Left ventricle myocardium inferior (tissue), 1 donor: ENCODE measurements at regions not wholly inside any gene's neighbourhood (a gene's known extent, or its start where the extent isn't known, plus 50 kb on each side); places are given as distances from the start of the nearest gene placed in this dataset.

Source experiments
- DNase-seq: peaks from one replicate; pipeline ENCODE4 v3.0.0-alpha.2; 2020
- H3K27ac ChIP-seq: fragments of 200-600 bp; replicated peaks from 2 replicates; pipeline ENCODE4 v1.8.0; 2021
- H3K27me3 ChIP-seq: fragments of 200-600 bp; 2 replicates; pipeline ENCODE4 v1.8.0; 2021; ENCODE audit warnings: low read depth
- H3K36me3 ChIP-seq: fragments of 200-600 bp; 2 replicates; pipeline ENCODE4 v1.8.0; 2021
- H3K4me1 ChIP-seq: fragments of 200-600 bp; 2 replicates; pipeline ENCODE4 v1.8.0; 2021
- H3K4me3 ChIP-seq: fragments of 200-600 bp; 2 replicates; pipeline ENCODE4 v1.8.0; 2021; ENCODE audit warnings: mild to moderate bottlenecking, moderate library complexity
- H3K9me3 ChIP-seq: fragments of 200-600 bp; replicated peaks from 2 replicates; pipeline ENCODE4 v1.8.0; 2021
- intact Hi-C: fragments of 100-400 bp; cut with micrococcal nuclease; formaldehyde crosslinking; loops from one replicate; pipeline ENCODE4 v1.11.0; 2022
- TF ChIP-seq, protein P1 (sequence below): fragments of 200-600 bp; IDR thresholded peaks from 2 replicates; pipeline ENCODE4 v1.8.0; 2021; ENCODE audit warnings: antibody characterized with exemption, mild to moderate bottlenecking, borderline replicate concordance
- donor health status: DM: no; HTN: yes; CAD: no; lungs with severe emphysema.

DNA sequence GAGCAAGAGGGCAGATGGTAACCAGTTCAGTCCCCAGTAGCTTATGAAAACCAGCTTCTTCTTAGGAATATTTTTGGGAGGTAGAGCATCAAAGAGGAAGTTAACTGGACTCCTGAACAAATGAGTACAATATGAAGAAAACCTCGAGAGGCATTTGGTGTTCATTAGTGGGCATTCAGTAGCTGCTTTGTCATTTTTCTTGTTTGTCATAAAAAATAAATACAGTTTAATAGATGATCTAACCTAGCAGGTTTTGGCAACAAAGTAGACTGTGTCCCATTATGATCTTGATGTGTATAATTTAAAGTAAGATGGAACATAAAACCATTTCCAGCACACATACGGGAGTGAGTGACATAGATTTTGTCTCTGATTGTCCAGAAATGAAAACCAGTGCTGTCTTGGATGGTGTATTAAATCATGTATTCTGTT is 173.1 kb downstream of the HS3ST3A1 start:
- H3K4me3 ChIP-seq: no peak overlapping the region
- no peaks in the 10 kb centered on the region for H3K4me1 ChIP-seq
- no peak overlapping the region for H3K27ac ChIP-seq
- peaks cover 8% of the 10 kb centered on the region for H3K9me3 ChIP-seq
- no peaks in the 10 kb centered on the region for H3K27me3 ChIP-seq
- TF ChIP-seq, protein P1, sequence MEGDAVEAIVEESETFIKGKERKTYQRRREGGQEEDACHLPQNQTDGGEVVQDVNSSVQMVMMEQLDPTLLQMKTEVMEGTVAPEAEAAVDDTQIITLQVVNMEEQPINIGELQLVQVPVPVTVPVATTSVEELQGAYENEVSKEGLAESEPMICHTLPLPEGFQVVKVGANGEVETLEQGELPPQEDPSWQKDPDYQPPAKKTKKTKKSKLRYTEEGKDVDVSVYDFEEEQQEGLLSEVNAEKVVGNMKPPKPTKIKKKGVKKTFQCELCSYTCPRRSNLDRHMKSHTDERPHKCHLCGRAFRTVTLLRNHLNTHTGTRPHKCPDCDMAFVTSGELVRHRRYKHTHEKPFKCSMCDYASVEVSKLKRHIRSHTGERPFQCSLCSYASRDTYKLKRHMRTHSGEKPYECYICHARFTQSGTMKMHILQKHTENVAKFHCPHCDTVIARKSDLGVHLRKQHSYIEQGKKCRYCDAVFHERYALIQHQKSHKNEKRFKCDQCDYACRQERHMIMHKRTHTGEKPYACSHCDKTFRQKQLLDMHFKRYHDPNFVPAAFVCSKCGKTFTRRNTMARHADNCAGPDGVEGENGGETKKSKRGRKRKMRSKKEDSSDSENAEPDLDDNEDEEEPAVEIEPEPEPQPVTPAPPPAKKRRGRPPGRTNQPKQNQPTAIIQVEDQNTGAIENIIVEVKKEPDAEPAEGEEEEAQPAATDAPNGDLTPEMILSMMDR: no peak
- H3K36me3 ChIP-seq: no peaks in the 10 kb centered on the region
- DNase-seq: no peak
- intact Hi-C loops: no loop called here

DNA sequence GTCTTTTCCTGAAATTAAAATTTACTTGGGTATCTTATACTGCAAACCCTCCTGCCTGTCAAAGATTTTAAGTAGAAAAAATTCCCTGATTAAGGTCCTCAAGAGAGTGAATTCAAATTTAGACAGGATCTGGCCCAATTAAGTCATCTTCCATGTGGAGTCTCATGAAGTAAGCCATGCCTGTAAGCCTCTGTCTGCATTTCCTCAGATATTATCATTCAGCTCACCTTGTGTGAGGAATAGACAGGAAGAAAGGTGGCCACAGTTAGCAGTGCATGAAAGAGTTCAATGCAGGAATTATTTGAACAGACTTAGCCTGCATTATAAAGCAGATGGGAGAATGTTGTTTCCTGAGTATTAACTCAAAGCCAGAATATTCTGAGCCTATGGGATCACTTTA is 174.7 kb downstream of the HS3ST3A1 start:
- Histone ChIP-seq H3K27me3 (no peaks in the 10 kb centered on the region), H3K27ac (no peak overlapping the region), H3K9me3 (no peaks in the 10 kb centered on the region), H3K4me1 (no peaks in the 10 kb centered on the region), H3K36me3 (no peaks in the 10 kb centered on the region), H3K4me3 (no peak overlapping the region)
- TF ChIP-seq, protein P1: no peak
- no peak for DNase-seq
- intact Hi-C loops: no loop called here

DNA sequence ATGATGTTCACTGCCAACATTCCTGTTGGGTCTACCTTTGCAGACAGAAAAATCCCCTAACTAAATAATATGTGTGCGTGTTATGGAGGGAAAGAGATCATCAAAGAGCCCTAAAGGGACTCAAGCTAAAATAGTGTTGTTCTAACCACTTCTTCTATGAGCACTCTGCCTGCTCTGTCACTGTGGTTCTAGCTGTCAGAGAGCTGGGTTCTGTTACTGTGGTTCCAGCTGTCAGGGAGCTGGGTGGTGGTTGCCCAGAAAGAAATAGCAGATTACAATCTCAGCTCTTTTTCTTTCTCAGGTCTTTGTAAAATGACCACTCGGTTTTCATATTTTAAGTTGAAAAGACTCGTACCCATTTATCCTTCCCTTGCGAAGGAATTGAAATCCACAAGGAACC is 176.3 kb downstream of the HS3ST3A1 start:
- no peak overlapping the region for H3K4me3 ChIP-seq
- no peaks in the 10 kb centered on the region for H3K36me3 ChIP-seq
- TF ChIP-seq, protein P1: no peak
- no peaks in the 10 kb centered on the region for H3K9me3 ChIP-seq
- no peaks in the 10 kb centered on the region for H3K27me3 ChIP-seq
- intact Hi-C loops: no loop called here
- DNase-seq: no peak
- H3K27ac ChIP-seq: no peak overlapping the region
- no peaks in the 10 kb centered on the region for H3K4me1 ChIP-seq

DNA sequence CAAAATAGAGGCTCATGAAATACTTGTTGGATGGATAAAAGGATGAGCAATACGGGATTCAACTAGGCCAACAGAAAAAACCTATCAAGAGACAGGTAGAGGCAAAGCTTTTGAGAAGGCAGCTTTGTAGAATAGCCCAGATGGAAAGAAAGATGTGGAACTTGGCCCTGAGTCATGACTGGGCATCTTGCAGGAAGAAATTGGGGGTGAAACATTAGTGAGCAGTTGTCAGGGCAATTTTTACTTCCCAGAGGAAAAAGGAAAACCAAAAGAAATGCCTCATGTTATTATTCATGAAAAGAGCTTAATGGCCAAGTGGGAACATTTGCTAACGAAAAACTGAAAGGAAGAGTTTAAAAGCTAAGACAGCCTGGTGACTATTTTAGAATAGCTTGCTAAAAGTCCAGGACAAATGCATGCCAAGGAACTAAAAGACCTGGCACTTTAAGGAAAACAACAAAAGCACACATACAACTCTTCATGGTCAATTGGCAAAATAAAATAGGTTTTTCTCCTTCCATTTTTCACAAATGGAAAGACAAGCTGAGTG is 180.1 kb downstream of the HS3ST3A1 start:
- no peak overlapping the region for H3K27ac ChIP-seq
- no peaks in the 10 kb centered on the region for H3K27me3 ChIP-seq
- H3K36me3 ChIP-seq: no peaks in the 10 kb centered on the region
- intact Hi-C loops: no loop called here
- H3K4me3 ChIP-seq: no peak overlapping the region
- H3K9me3 ChIP-seq: no peaks in the 10 kb centered on the region
- no peak for DNase-seq
- H3K4me1 ChIP-seq: peaks cover 11% of the 10 kb centered on the region
- TF ChIP-seq, protein P1: no peak

DNA sequence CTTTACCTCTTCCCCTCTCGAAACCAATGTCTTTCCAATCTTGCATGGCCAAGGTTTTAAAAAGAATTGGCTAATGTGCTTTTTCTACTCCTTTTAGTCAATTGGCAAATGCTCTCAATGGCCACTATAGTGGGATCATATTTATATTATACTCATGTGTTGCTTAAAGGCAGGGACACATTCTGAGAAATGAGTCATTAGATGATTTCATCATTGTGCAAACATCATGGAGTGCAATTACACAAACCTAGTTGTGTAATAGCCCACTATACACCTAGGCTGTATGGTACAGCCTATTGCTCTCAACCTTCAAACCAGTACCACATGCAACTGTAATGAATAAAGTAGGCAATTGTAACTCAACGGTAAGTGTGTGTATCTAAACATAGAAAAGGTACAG is 180.9 kb downstream of the HS3ST3A1 start:
- intact Hi-C loops: no loop called here
- no peak overlapping the region for H3K4me3 ChIP-seq
- TF ChIP-seq, protein P1: no peak
- H3K27me3 ChIP-seq: no peaks in the 10 kb centered on the region
- no peak overlapping the region for H3K27ac ChIP-seq
- H3K36me3 ChIP-seq: no peaks in the 10 kb centered on the region
- no peak for DNase-seq
- H3K4me1 ChIP-seq: peaks cover 19% of the 10 kb centered on the region
- H3K9me3 ChIP-seq: no peaks in the 10 kb centered on the region

DNA sequence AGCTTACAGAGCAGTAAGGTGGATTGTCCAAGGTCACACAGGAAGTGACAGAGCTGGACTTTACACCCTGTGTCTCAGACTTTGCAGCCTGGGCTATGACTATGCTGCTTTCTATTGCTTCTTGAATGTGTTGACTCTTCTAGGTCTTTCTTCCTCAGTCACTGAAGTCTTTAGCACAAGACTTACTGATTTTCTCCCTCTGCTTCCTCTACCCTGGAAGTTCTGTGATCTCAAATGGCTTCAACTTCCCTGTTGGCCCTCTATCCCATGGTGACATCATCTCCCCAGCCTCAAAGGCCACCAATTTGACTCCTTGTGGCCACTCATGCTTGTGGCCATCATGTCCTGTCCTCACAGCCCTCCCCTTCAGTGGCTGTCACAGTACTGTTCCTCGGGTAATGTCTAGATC is 181.3 kb downstream of the HS3ST3A1 start:
- intact Hi-C loops: no loop called here
- H3K27me3 ChIP-seq: no peaks in the 10 kb centered on the region
- H3K36me3 ChIP-seq: no peaks in the 10 kb centered on the region
- no peaks in the 10 kb centered on the region for H3K9me3 ChIP-seq
- peaks cover 21% of the 10 kb centered on the region for H3K4me1 ChIP-seq
- no peak overlapping the region for H3K27ac ChIP-seq
- DNase-seq: no peak
- no peak overlapping the region for H3K4me3 ChIP-seq
- TF ChIP-seq, protein P1: no peak
